H7 (cell line): ENCODE measurements at regions not wholly inside any gene's neighbourhood (a gene's known extent, or its start where the extent isn't known, plus 50 kb on each side); places are given as distances from the start of the nearest gene placed in this dataset.
"Not testable (repeated sequence)": the region's sequence is repeated elsewhere in the genome, so short reads cannot be mapped to it uniquely, and the experiment has no call there.

ENCODE experiments used
- DNase-seq: peaks from one replicate; pipeline ENCODE4 v3.0.0; 2012
- H3K27me3 ChIP-seq: 2 replicates; pipeline ENCODE4 v1.6.0; 2011; ENCODE audit warnings: mild to moderate bottlenecking, low read length; ENCODE audit not compliant: control insufficient read depth, insufficient read depth
- H3K36me3 ChIP-seq: replicated peaks from 2 replicates; pipeline ENCODE4 v1.5.1; 2011; ENCODE audit warnings: low read length; ENCODE audit not compliant: control insufficient read depth, insufficient read depth
- H3K4me3 ChIP-seq: 2 replicates; pipeline ENCODE4 v1.5.1; 2011; ENCODE audit warnings: low read depth, mild to moderate bottlenecking, control low read depth, low read length, moderate library complexity; ENCODE audit not compliant: insufficient read depth

- Histone ChIP-seq H3K27me3 (no peaks in the 10 kb centered on the region), H3K36me3 (no peaks in the 10 kb centered on the region), H3K4me3 (no peak overlapping the region)
- DNase-seq, result no peak
Observed at GRCh38 chr12:4154672-4155225, 118.8 kb upstream of the CCND2 start.

GRCh38 chr12:4153343-4153892, 120.1 kb upstream of the CCND2 start:
- H3K4me3 ChIP-seq, result no peak overlapping the region
- H3K27me3 ChIP-seq, result no peaks in the 10 kb centered on the region
- H3K36me3 ChIP-seq, result no peaks in the 10 kb centered on the region
- DNase-seq, result no peak

- H3K4me3 ChIP-seq, result no peak overlapping the region
- DNase-seq, result no peak
- no peaks in the 10 kb centered on the region for H3K36me3 ChIP-seq
- no peaks in the 10 kb centered on the region for H3K27me3 ChIP-seq
Observed at GRCh38 chr12:4152145-4152795, 121.3 kb upstream of the CCND2 start.

- Histone ChIP-seq H3K27me3 (no peaks in the 10 kb centered on the region), H3K4me3 (no peak overlapping the region), H3K36me3 (no peaks in the 10 kb centered on the region)
- no peak for DNase-seq
Observed at GRCh38 chr12:4151362-4152121, 122.0 kb upstream of the CCND2 start.

GRCh38 chr12:4150355-4150754, 123.2 kb upstream of the CCND2 start:
- H3K36me3 ChIP-seq, DNase-seq, H3K27me3 ChIP-seq, H3K4me3 ChIP-seq: not testable (repeated sequence)

- Histone ChIP-seq H3K27me3 (no peaks in the 10 kb centered on the region; the same call in 1 of the 2 replicates), H3K36me3 (no peaks in the 10 kb centered on the region), H3K4me3 (no peak overlapping the region)
- no peak for DNase-seq
Observed at GRCh38 chr12:4148418-4149056, 125.0 kb upstream of the CCND2 start.

- DNase-seq, result no peak
- Histone ChIP-seq H3K27me3 (no peaks in the 10 kb centered on the region; the same call in 1 of the 2 replicates), H3K4me3 (no peak overlapping the region), H3K36me3 (no peaks in the 10 kb centered on the region)
Observed at GRCh38 chr12:4147031-4147481, 126.5 kb upstream of the CCND2 start.

- Histone ChIP-seq H3K36me3 (no peaks in the 10 kb centered on the region), H3K4me3 (no peak overlapping the region), H3K27me3 (no peaks in the 10 kb centered on the region; the same call in 1 of the 2 replicates)
- DNase-seq, result no peak
Observed at GRCh38 chr12:4145990-4146859, 127.3 kb upstream of the CCND2 start.

- H3K4me3 ChIP-seq, result no peak overlapping the region
- DNase-seq, result no peak
- no peaks in the 10 kb centered on the region for H3K36me3 ChIP-seq
- no peaks in the 10 kb centered on the region; the same call in 1 of the 2 replicates for H3K27me3 ChIP-seq
Observed at GRCh38 chr12:4144676-4145075, 128.9 kb upstream of the CCND2 start.

GRCh38 chr12:4143896-4144295, 129.7 kb upstream of the CCND2 start:
- Histone ChIP-seq H3K27me3 (no peaks in the 10 kb centered on the region; the same call in 1 of the 2 replicates), H3K36me3 (no peaks in the 10 kb centered on the region), H3K4me3 (no peak overlapping the region)
- DNase-seq, result no peak

- Histone ChIP-seq H3K36me3 (no peaks in the 10 kb centered on the region), H3K27me3 (no peaks in the 10 kb centered on the region; the same call in 1 of the 2 replicates), H3K4me3 (no peak overlapping the region)
- no peak for DNase-seq
Observed at GRCh38 chr12:4141348-4142270, 132.0 kb upstream of the CCND2 start.

GRCh38 chr12:4140581-4141301, 132.8 kb upstream of the CCND2 start:
- Histone ChIP-seq H3K36me3 (no peaks in the 10 kb centered on the region), H3K4me3 (no peak overlapping the region), H3K27me3 (no peaks in the 10 kb centered on the region; the same call in 1 of the 2 replicates)
- no peak for DNase-seq
